ENCODE measurements at regions not wholly inside any gene's neighbourhood (a gene's known extent, or its start where the extent isn't known, plus 50 kb on each side); places are given as distances from the start of the nearest gene placed in this dataset.

GRCh38 chr20:20888936-20889335 lies 176.5 kb upstream of the RALGAPA2 start:
- no peak for TF ChIP-seq CTCF (IDR thresholded peaks at IDR 0.05; ENCODE audit: insufficient read depth, low read depth, low read length)
- TF ChIP-seq EZH2 (IDR thresholded peaks at IDR 0.05; ENCODE audit: insufficient read depth, low read length), result no peak
